GDM1 (cell line): ENCODE measurements at regions not wholly inside any gene's neighbourhood (a gene's known extent, or its start where the extent isn't known, plus 50 kb on each side); places are given as distances from the start of the nearest gene placed in this dataset.
"Not testable (repeated sequence)": the region's sequence is repeated elsewhere in the genome, so short reads cannot be mapped to it uniquely, and the experiment has no call there.

Experiments
- DNase-seq: peaks from one replicate; lab custom pipeline; 2025; lab: John Stamatoyannopoulos, UW

DNA sequence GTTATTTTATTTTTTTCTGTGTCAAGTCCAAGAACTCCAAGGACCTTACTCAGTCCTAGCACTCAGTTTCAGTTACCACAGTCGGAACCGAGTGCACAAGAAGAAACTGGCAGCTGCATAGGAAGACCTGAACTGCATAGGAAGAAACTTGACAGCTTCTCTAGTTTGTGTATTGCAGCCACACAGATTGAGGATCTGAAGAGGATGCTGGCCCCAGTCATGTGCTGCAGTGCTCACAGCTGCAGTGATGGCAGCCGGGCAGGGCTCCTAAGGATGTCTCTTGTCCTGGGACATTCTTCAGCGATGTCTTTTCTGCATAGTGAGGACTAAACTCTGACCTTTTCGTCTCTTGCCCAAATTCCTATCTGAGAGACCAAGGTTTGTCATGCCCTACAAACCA, 261.2 kb downstream of the STIM2 start:
- no peak for DNase-seq

- no peak for DNase-seq
Measured at GRCh38 chr4:27123123-27123768, 262.6 kb downstream of the STIM2 start.

- DNase-seq = no peak
Measured at GRCh38 chr4:27123769-27124124, 263.1 kb downstream of the STIM2 start.

- not testable (repeated sequence) for DNase-seq
Measured at GRCh38 chr4:27126895-27127294, 266.3 kb downstream of the STIM2 start.

DNA sequence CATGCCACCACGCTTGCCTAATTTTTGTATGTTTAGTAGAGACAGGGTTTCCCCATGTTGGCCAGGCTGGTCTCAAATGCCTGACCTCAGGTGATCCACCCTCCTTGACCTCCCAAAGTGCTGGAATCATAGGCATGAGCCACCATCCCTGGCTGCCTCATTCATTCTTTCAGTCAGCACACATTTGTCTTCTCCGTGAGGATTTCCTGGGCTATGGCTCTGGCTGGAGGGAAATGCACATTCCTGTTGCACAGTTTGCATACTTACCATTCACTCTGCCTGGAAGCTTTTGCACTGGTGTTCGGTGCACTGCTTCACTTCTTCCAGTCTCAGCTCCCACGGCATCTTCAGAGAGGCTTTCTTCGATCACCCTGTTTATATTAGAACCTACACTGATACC, 267.8 kb downstream of the STIM2 start:
- no peak for DNase-seq

GRCh38 chr4:27129871-27130366, 269.3 kb downstream of the STIM2 start:
- no peak for DNase-seq

GRCh38 chr4:27132497-27132896, 271.9 kb downstream of the STIM2 start:
- DNase-seq = no peak

GRCh38 chr4:27140486-27140885, 279.8 kb downstream of the STIM2 start:
- DNase-seq = no peak

DNA sequence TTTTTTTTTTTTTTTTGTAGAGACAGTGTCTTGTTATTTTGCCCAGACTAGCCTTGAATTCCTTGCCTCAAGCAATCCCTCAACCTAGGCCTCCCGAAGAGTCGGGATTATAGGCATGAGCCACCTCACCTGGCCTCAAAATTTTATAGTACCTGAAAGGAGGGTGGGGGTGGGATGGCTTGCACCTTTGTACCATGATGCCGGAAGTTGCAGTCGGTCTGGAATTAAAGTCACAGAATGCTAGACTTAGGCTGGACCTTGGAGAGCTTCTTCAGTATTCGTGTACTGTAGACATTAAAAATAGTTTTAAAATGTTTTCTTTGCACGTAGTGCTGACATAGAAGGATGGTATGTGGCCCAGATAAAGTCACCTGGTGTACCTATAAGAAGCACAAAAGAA, 280.9 kb downstream of the STIM2 start:
- DNase-seq = no peak

DNA sequence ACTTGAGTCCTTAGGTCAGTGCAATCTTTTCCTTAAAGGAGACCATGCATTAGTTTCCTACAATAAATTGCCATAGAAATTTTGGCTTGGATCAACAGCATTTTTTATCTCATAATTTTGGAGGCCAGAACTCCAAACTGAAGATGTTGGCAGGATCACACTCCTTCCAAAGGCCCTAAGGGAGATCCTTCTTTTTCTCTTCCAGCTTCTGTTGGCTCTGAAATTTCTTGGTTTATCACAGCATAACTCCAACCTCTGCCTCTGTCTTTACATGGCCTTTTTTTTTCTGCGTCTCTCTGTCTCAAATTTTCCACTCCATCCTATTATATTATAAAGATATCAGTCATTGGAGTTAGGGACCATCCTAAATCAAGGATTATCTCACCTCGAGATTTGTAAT, 282.2 kb downstream of the STIM2 start:
- DNase-seq = no peak

- no peak for DNase-seq
Measured at GRCh38 chr4:27145597-27145996, 285.0 kb downstream of the STIM2 start.

- no peak for DNase-seq
Measured at GRCh38 chr4:27148211-27148895, 287.7 kb downstream of the STIM2 start.

DNA sequence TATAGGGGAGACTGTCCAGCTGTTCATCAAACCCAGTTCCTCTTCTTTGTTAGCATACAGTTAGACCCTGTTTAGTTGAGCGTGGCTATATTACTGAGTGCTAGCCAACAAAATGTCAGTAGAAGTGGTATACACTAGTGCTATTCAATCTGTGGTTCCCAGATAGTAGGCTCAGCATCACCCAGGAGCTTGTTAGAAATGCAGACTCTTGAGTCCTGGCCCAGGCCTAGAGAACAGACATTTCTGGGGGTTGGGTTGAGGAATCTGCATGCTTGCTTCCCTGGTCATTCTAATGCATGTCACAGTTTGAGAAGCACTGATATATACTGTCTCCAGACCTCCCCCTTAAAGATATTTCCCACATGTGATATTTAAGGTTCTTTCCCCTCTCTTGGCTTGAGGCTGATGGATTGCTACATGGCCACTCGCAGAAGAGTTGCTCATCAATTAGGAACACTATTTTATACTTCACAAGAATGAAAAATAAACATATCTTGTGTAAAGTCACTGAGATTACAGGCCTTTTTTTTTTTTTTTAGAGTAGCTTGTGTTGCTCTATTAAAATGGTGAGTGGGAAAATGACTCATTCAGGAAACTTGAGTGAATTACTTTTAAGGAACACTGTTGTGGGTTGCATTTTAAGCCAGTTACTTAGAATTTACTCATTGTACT, 289.0 kb downstream of the STIM2 start:
- no peak for DNase-seq

- DNase-seq = no peak
Measured at GRCh38 chr4:27152703-27153102, 292.1 kb downstream of the STIM2 start.

DNA sequence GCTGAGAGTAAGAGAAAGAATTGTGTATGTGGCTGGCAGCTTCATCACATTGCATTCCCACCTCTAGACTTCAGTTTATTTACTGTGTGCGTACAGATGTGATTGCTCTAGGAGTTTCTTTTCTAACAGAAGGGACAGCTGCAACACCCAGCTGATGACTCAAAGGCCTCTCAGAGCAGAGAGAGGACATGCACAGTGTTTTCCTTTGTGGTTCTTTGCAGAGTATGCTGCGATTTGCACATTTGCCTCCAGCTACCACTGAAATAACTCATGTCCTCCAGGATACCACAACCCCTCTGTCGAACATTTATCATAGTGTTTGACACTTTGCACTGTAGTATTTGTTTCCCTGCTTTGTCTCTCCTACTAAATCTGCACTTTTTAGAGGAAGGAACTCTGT, 294.1 kb downstream of the STIM2 start:
- peak; percentile 64 for DNase-seq

DNA sequence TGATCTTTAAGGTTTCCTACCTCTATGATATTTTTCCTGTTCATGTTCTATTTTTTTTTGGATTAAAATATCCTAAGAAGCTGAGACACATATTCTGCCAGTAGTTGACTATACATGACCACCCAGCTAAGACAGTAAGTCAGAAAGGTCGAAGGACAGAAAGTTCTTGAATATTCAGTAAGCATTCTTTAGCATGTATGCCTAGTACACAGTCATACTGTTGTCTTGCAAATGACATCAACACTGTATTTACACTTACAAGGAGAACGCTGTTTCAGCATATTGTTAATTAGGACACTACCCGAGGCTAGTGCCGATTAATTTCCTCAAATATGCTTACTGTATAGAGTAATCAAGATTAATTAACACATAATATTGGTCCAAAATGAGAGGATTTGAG, 300.6 kb downstream of the STIM2 start:
- DNase-seq = no peak

- DNase-seq = no peak
Measured at GRCh38 chr4:27168783-27169182, 308.1 kb downstream of the STIM2 start.

DNA sequence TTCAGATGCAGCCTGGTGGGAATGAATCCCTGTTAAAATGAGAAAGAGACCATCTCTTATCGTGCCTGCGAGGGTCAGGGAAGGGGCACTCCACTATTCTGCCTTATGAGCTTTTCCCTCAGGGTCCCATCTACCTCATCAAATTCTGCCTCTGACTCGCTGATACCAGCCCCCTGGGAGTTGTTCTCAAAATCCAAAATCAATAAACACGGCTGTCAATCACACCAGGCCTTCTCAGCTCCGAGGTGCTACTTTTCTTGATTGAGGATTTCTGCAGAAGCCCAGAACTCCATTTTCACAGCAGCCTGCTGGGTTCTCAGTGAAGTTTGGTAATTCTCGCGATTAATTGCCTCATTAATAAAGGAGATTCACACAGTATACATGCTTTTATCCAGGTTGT, 312.6 kb downstream of the STIM2 start:
- DNase-seq = no peak

GRCh38 chr4:27176400-27176799, 315.8 kb downstream of the STIM2 start:
- no peak for DNase-seq

GRCh38 chr4:27176881-27177280, 316.2 kb downstream of the STIM2 start:
- no peak for DNase-seq

GRCh38 chr4:27178061-27178460, 317.4 kb downstream of the STIM2 start:
- no peak for DNase-seq

DNA sequence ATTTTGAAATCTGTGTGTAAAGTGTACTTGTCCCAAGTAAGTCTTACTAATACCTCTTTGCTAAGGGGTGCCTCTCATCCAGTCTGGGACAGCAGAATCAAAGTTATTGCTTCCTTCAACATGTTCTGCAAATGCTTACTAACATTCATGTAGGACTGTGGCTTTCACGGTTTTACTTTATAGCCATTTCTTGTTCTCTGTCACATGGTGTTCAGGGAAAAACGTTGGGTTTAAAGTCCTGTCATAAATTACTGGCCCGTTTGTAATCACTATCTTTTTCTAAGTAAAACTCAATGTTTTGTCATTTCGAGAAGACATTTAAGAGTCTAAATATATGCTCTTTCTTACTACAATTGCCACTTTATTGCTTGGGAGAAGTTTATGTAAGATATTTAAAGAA, 321.1 kb downstream of the STIM2 start:
- DNase-seq = no peak

GRCh38 chr4:27182211-27182610, 321.6 kb downstream of the STIM2 start:
- DNase-seq = no peak
